ENCODE measurements at regions not wholly inside any gene's neighbourhood (a gene's known extent, or its start where the extent isn't known, plus 50 kb on each side); places are given as distances from the start of the nearest gene placed in this dataset.

DNA sequence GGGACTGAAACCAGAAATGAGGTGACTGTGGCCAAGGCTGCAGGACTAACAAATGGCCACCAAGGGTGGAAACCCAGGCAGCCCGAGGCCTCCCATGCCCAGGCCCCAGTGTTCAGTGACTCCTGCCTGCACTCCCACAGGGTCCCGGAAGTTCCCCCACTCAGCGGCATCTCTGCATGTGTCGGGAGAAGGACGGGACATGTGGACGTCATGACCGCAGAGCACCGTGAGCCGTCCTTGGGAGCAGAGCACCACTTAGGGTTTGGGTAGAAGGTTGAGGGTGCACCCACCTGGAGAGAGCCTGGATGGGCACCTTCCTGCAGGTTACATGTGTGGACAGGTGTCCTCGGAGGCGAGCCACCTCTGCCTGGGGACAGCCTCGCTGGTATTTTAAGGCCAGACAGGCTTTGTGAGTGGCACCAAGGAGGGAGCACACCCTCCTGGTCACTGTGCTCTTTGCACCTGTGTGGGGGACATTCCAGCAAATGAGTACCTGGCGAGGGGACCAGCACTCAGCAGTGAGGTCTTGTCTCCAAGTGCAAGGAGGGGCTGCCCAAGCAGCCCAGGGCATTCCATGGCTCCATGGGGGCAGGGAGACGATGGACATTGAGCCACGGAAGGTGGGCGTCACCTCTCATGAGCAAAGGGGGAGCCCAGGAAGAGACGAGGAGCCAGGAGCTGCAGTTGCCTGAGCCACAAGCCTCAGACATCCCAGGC is 95.3 kb upstream of the TCERG1L start:
- H3K4me3 ChIP-seq (ENCODE audit: control insufficient read depth, low read depth, low read length), result no peak overlapping the region
- TF ChIP-seq, protein P1, sequence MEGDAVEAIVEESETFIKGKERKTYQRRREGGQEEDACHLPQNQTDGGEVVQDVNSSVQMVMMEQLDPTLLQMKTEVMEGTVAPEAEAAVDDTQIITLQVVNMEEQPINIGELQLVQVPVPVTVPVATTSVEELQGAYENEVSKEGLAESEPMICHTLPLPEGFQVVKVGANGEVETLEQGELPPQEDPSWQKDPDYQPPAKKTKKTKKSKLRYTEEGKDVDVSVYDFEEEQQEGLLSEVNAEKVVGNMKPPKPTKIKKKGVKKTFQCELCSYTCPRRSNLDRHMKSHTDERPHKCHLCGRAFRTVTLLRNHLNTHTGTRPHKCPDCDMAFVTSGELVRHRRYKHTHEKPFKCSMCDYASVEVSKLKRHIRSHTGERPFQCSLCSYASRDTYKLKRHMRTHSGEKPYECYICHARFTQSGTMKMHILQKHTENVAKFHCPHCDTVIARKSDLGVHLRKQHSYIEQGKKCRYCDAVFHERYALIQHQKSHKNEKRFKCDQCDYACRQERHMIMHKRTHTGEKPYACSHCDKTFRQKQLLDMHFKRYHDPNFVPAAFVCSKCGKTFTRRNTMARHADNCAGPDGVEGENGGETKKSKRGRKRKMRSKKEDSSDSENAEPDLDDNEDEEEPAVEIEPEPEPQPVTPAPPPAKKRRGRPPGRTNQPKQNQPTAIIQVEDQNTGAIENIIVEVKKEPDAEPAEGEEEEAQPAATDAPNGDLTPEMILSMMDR (IDR thresholded peaks at IDR 0.05; ENCODE audit: control insufficient read depth, insufficient read depth, low read depth, low read length, missing control alignments), result no peak
- no peak for DNase-seq (ENCODE audit: low read depth)

DNA sequence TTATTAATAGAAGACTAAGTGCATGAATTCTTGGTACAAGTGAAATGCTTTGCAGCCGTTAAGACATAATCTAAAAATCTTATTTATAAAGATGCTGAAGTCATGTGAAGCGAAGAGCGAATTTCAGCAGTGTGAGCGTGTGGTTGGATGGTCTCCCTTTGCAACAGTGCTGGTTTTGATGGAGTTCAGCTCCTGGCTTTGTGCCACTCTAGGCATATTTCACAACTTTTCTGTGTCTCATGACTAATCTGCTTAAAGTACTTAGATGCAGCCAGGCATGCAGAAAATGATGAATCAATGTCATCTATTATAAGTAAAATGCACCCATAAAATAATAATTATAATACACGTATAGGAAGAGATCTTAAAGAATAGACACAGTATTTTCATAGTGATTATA is 107.2 kb upstream of the TCERG1L start:
- no peak for DNase-seq (ENCODE audit: low read depth)
- TF ChIP-seq, protein P1 (IDR thresholded peaks at IDR 0.05; ENCODE audit: control insufficient read depth, insufficient read depth, low read depth, low read length, missing control alignments), result no peak
- no peak overlapping the region for H3K4me3 ChIP-seq (ENCODE audit: control insufficient read depth, low read depth, low read length)

DNA sequence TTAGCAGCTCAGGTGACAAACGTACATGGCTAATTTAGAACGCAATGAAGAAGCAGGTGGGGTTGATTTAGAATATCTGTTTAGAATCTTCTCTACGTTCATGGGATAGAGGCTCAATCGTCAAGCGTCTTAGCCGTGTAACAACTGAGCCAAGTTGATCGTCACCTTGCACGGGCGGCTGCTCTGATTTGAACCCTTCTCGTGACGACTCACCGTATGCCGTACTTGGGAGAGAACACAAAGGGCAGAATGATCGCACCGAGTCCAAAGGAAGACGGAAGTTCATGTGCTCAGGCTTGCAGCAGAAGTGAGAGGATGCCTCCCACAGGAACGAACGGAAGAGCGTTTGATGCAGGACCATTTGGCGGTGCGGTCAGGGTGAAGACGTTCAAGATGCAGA is 108.3 kb upstream of the TCERG1L start:
- TF ChIP-seq, protein P1 (IDR thresholded peaks at IDR 0.05; ENCODE audit: control insufficient read depth, insufficient read depth, low read depth, low read length, missing control alignments), result no peak
- DNase-seq (ENCODE audit: low read depth), result no peak
- no peak overlapping the region for H3K4me3 ChIP-seq (ENCODE audit: control insufficient read depth, low read depth, low read length)

DNA sequence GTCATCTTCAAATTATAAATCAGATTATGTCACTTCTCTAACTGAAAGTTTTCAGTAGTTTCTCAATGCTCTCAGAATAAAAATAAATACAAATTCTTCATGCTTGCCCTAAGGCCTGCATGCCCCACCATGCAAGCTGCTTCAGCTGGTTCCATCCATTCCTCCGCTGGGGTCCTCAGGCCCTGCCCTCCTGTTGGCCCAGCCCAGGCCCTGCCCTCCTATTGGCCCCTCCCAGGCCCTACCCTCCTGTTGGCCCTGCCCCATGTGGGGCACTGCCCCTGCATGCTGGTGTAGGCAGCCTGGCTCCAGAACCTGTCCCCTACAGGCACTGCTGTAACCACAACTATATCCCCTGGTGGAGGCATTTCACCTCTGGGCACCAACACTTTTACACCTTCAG is 109.3 kb upstream of the TCERG1L start:
- no peak overlapping the region for H3K4me3 ChIP-seq (ENCODE audit: control insufficient read depth, low read depth, low read length)
- TF ChIP-seq, protein P1 (IDR thresholded peaks at IDR 0.05; ENCODE audit: control insufficient read depth, insufficient read depth, low read depth, low read length, missing control alignments), result no peak

DNA sequence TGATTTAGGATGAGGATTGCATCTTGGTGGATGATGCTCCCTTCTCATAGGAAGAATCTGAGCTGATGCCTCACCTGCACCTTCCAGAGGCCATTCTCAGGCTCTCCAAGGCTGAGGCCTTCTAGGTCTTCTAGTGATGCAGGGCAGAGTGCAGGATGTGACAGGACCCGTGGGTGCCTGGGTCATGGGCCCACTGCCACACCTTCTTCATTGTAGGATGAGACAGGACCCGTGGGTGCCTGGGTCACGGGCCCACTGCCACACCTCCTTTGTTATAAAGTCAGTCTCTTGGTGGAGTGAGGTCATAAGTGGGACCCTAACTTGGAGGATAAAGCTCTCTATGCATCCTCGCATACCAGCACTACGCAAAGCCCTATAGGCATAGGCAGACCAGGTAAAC is 109.9 kb upstream of the TCERG1L start:
- H3K4me3 ChIP-seq (ENCODE audit: control insufficient read depth, low read depth, low read length), result no peak overlapping the region
- DNase-seq (ENCODE audit: low read depth), result no peak
- TF ChIP-seq, protein P1 (IDR thresholded peaks at IDR 0.05; ENCODE audit: control insufficient read depth, insufficient read depth, low read depth, low read length, missing control alignments), result no peak

More for the DNA sequence above, 109.3 kb upstream of the TCERG1L start:
- no peak for DNase-seq (ENCODE audit: low read depth)

DNA sequence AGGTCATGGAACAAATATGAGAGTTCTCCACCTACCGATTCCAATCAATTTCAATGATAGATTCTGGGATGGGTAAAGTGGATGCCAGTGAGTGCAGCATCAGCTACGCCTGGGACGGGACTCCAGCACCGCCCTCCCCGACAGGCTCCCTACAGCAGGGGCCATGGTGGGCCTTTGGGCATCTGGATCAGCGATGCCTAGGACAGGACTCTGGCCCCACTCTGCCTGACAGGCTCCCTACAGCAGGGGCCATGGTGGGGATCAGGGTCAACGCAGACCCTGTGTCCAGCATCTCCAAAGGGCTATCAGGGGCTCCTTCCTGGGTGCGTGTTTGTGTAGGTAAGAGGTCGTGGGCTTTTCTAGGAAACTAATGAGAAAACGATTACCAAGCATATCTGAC is 111.2 kb upstream of the TCERG1L start:
- TF ChIP-seq, protein P1 (IDR thresholded peaks at IDR 0.05; ENCODE audit: control insufficient read depth, insufficient read depth, low read depth, low read length, missing control alignments), result no peak
- DNase-seq (ENCODE audit: low read depth), result no peak
- H3K4me3 ChIP-seq (ENCODE audit: control insufficient read depth, low read depth, low read length), result no peak overlapping the region

All from AG09309 (cell line).